ENCODE measurements at regions not wholly inside any gene's neighbourhood (a gene's known extent, or its start where the extent isn't known, plus 50 kb on each side); places are given as distances from the start of the nearest gene placed in this dataset.
"Not testable (repeated sequence)": the region's sequence is repeated elsewhere in the genome, so short reads cannot be mapped to it uniquely, and the experiment has no call there.

- H3K27ac ChIP-seq (ENCODE audit: low read length); POLR2A ChIA-PET; H3K9me3 ChIP-seq; H3K36me3 Mint-ChIP-seq; H3K27ac Mint-ChIP-seq; H3K36me3 ChIP-seq (ENCODE audit: control insufficient read depth in 2 of 2, extremely low read depth in 1 of 2, insufficient read depth in 1 of 2, low read length in 1 of 2); H3K4me1 Mint-ChIP-seq; H3K27me3 ChIP-seq (replicated peaks in 1 of 2; ENCODE audit: control insufficient read depth in 2 of 2, extremely low read depth in 1 of 2, insufficient read depth in 2 of 2, low read length in 1 of 2); DNase-seq; H3K27me3 Mint-ChIP-seq; H3K4me3 Mint-ChIP-seq; H3K9me3 Mint-ChIP-seq; CTCF ChIA-PET; H3K4me1 ChIP-seq (ENCODE audit: control insufficient read depth in 1 of 2, extremely low read depth in 1 of 2, insufficient read depth in 2 of 2, low read length in 2 of 2); H3K4me3 ChIP-seq (ENCODE audit: control insufficient read depth in 1 of 2, extremely low read depth in 1 of 2, low read length in 1 of 2); ATAC-seq (replicated peaks in 1 of 4): not testable (repeated sequence)
- WGBS (ENCODE audit: insufficient coverage): no CpG with 5 or more reads among the region's 3 CpGs
These were observed 76.4 kb upstream of the TMSB4Y start for GRCh38 chrY:13627323-13627722.

GRCh38 chrY:13615943-13616304 is 87.8 kb upstream of the TMSB4Y start:
- WGBS (ENCODE audit: insufficient coverage): no CpG with 5 or more reads among the region's 3 CpGs
- Histone ChIP-seq H3K4me3 (ENCODE audit: control insufficient read depth in 1 of 2, extremely low read depth in 1 of 2, low read length in 1 of 2) (no peak overlapping the region), H3K4me1 (ENCODE audit: control insufficient read depth in 1 of 2, extremely low read depth in 1 of 2, insufficient read depth in 2 of 2, low read length in 2 of 2) (no peaks in the 10 kb centered on the region), H3K27me3 (replicated peaks in 1 of 2; ENCODE audit: control insufficient read depth in 2 of 2, extremely low read depth in 1 of 2, insufficient read depth in 2 of 2, low read length in 1 of 2) (no peaks in the 10 kb centered on the region), H3K9me3 (no peaks in the 10 kb centered on the region), H3K36me3 (ENCODE audit: control insufficient read depth in 2 of 2, extremely low read depth in 1 of 2, insufficient read depth in 1 of 2, low read length in 1 of 2) (no peaks in the 10 kb centered on the region), H3K27ac (ENCODE audit: low read length) (no peak overlapping the region)
- POLR2A ChIA-PET: no interaction called here
- H3K27me3 Mint-ChIP-seq: peaks cover 0 to 2% of the 10 kb centered on the region in 2 donors
- no peaks in the 10 kb centered on the region for H3K9me3 Mint-ChIP-seq
- H3K36me3 Mint-ChIP-seq: no peaks in the 10 kb centered on the region
- H3K4me1 Mint-ChIP-seq: no peaks in the 10 kb centered on the region
- DNase-seq (no peak), ATAC-seq (replicated peaks in 1 of 4) (no peak)
- H3K27ac Mint-ChIP-seq: no peak overlapping the region
- CTCF ChIA-PET: no interaction called here
- no peak overlapping the region for H3K4me3 Mint-ChIP-seq

GRCh38 chrY:13615301-13615942 is 88.3 kb upstream of the TMSB4Y start:
- Histone ChIP-seq H3K9me3 (no peaks in the 10 kb centered on the region), H3K27me3 (replicated peaks in 1 of 2; ENCODE audit: control insufficient read depth in 2 of 2, extremely low read depth in 1 of 2, insufficient read depth in 2 of 2, low read length in 1 of 2) (no peaks in the 10 kb centered on the region), H3K4me3 (ENCODE audit: control insufficient read depth in 1 of 2, extremely low read depth in 1 of 2, low read length in 1 of 2) (no peak overlapping the region), H3K36me3 (ENCODE audit: control insufficient read depth in 2 of 2, extremely low read depth in 1 of 2, insufficient read depth in 1 of 2, low read length in 1 of 2) (no peaks in the 10 kb centered on the region), H3K4me1 (ENCODE audit: control insufficient read depth in 1 of 2, extremely low read depth in 1 of 2, insufficient read depth in 2 of 2, low read length in 2 of 2) (no peaks in the 10 kb centered on the region), H3K27ac (ENCODE audit: low read length) (no peak overlapping the region)
- ATAC-seq (replicated peaks in 1 of 4) (no peak), DNase-seq (no peak)
- ChIA-PET CTCF (no interaction called here), POLR2A (no interaction called here)
- Mint-ChIP-seq H3K27ac (no peak overlapping the region), H3K4me3 (no peak overlapping the region), H3K36me3 (no peaks in the 10 kb centered on the region), H3K9me3 (no peaks in the 10 kb centered on the region), H3K4me1 (no peaks in the 10 kb centered on the region), H3K27me3 (peaks cover 0 to 2% of the 10 kb centered on the region in 2 donors)

GRCh38 chrY:13612916-13613315 is 90.8 kb upstream of the TMSB4Y start:
- H3K4me3 Mint-ChIP-seq: no peak overlapping the region
- Histone ChIP-seq H3K9me3 (no peaks in the 10 kb centered on the region), H3K36me3 (ENCODE audit: control insufficient read depth in 2 of 2, extremely low read depth in 1 of 2, insufficient read depth in 1 of 2, low read length in 1 of 2) (no peaks in the 10 kb centered on the region), H3K4me1 (ENCODE audit: control insufficient read depth in 1 of 2, extremely low read depth in 1 of 2, insufficient read depth in 2 of 2, low read length in 2 of 2) (no peaks in the 10 kb centered on the region), H3K4me3 (ENCODE audit: control insufficient read depth in 1 of 2, extremely low read depth in 1 of 2, low read length in 1 of 2) (no peak overlapping the region), H3K27ac (ENCODE audit: low read length) (no peak overlapping the region), H3K27me3 (replicated peaks in 1 of 2; ENCODE audit: control insufficient read depth in 2 of 2, extremely low read depth in 1 of 2, insufficient read depth in 2 of 2, low read length in 1 of 2) (no peaks in the 10 kb centered on the region)
- no peak for DNase-seq
- CTCF ChIA-PET: no interaction called here
- H3K9me3 Mint-ChIP-seq: peaks cover 0 to 7% (median 0%) of the 10 kb centered on the region in 3 donors
- H3K27ac Mint-ChIP-seq: no peak overlapping the region
- H3K4me1 Mint-ChIP-seq: no peaks in the 10 kb centered on the region
- no peaks in the 10 kb centered on the region for H3K36me3 Mint-ChIP-seq
- POLR2A ChIA-PET: no interaction called here
- WGBS (ENCODE audit: insufficient coverage): no CpG with 5 or more reads among the region's 1 CpG
- ATAC-seq (replicated peaks in 1 of 4): no peak
- no peaks in the 10 kb centered on the region for H3K27me3 Mint-ChIP-seq

GRCh38 chrY:13611965-13612364 is 91.7 kb upstream of the TMSB4Y start:
- DNase-seq: no peak
- no peak overlapping the region for H3K27ac Mint-ChIP-seq
- CTCF ChIA-PET: no interaction called here
- H3K9me3 Mint-ChIP-seq: peaks cover 0 to 7% (median 0%) of the 10 kb centered on the region in 3 donors
- no peak overlapping the region for H3K4me3 ChIP-seq (ENCODE audit: control insufficient read depth in 1 of 2, extremely low read depth in 1 of 2, low read length in 1 of 2)
- POLR2A ChIA-PET: no interaction called here
- H3K4me1 Mint-ChIP-seq: no peaks in the 10 kb centered on the region
- H3K4me3 Mint-ChIP-seq: no peak overlapping the region
- H3K9me3 ChIP-seq: no peaks in the 10 kb centered on the region
- H3K36me3 ChIP-seq (ENCODE audit: control insufficient read depth in 2 of 2, extremely low read depth in 1 of 2, insufficient read depth in 1 of 2, low read length in 1 of 2): no peaks in the 10 kb centered on the region
- no peaks in the 10 kb centered on the region for H3K4me1 ChIP-seq (ENCODE audit: control insufficient read depth in 1 of 2, extremely low read depth in 1 of 2, insufficient read depth in 2 of 2, low read length in 2 of 2)
- ATAC-seq (replicated peaks in 1 of 4): no peak
- no peak overlapping the region for H3K27ac ChIP-seq (ENCODE audit: low read length)
- H3K27me3 Mint-ChIP-seq: no peaks in the 10 kb centered on the region
- H3K27me3 ChIP-seq (replicated peaks in 1 of 2; ENCODE audit: control insufficient read depth in 2 of 2, extremely low read depth in 1 of 2, insufficient read depth in 2 of 2, low read length in 1 of 2): no peaks in the 10 kb centered on the region
- H3K36me3 Mint-ChIP-seq: no peaks in the 10 kb centered on the region

- no peak overlapping the region for H3K4me3 ChIP-seq (ENCODE audit: control insufficient read depth in 1 of 2, extremely low read depth in 1 of 2, low read length in 1 of 2)
- no peaks in the 10 kb centered on the region for H3K9me3 Mint-ChIP-seq
- no peak overlapping the region for H3K4me3 Mint-ChIP-seq
- CTCF ChIA-PET: no interaction called here
- H3K27me3 Mint-ChIP-seq: no peaks in the 10 kb centered on the region
- H3K4me1 Mint-ChIP-seq: no peaks in the 10 kb centered on the region
- POLR2A ChIA-PET: no interaction called here
- H3K27ac ChIP-seq (ENCODE audit: low read length): no peak overlapping the region
- H3K4me1 ChIP-seq (ENCODE audit: control insufficient read depth in 1 of 2, extremely low read depth in 1 of 2, insufficient read depth in 2 of 2, low read length in 2 of 2): no peaks in the 10 kb centered on the region
- H3K9me3 ChIP-seq: no peaks in the 10 kb centered on the region
- DNase-seq (no peak), ATAC-seq (replicated peaks in 1 of 4) (no peak)
- H3K36me3 Mint-ChIP-seq: no peaks in the 10 kb centered on the region
- H3K36me3 ChIP-seq (ENCODE audit: control insufficient read depth in 2 of 2, extremely low read depth in 1 of 2, insufficient read depth in 1 of 2, low read length in 1 of 2): no peaks in the 10 kb centered on the region
- no peaks in the 10 kb centered on the region for H3K27me3 ChIP-seq (replicated peaks in 1 of 2; ENCODE audit: control insufficient read depth in 2 of 2, extremely low read depth in 1 of 2, insufficient read depth in 2 of 2, low read length in 1 of 2)
- no peak overlapping the region for H3K27ac Mint-ChIP-seq
These were observed 111.2 kb upstream of the TMSB4Y start for GRCh38 chrY:13592450-13592849.

GRCh38 chrY:13570931-13571330 is 91.1 kb upstream of the UTY start:
- POLR2A ChIA-PET; ATAC-seq (replicated peaks in 1 of 4); H3K4me3 Mint-ChIP-seq; H3K4me3 ChIP-seq (ENCODE audit: control insufficient read depth in 1 of 2, extremely low read depth in 1 of 2, low read length in 1 of 2); DNase-seq; H3K27me3 ChIP-seq (replicated peaks in 1 of 2; ENCODE audit: control insufficient read depth in 2 of 2, extremely low read depth in 1 of 2, insufficient read depth in 2 of 2, low read length in 1 of 2); H3K9me3 ChIP-seq; H3K27ac Mint-ChIP-seq; H3K9me3 Mint-ChIP-seq; H3K36me3 Mint-ChIP-seq; H3K27me3 Mint-ChIP-seq; H3K36me3 ChIP-seq (ENCODE audit: control insufficient read depth in 2 of 2, extremely low read depth in 1 of 2, insufficient read depth in 1 of 2, low read length in 1 of 2); H3K4me1 ChIP-seq (ENCODE audit: control insufficient read depth in 1 of 2, extremely low read depth in 1 of 2, insufficient read depth in 2 of 2, low read length in 2 of 2); H3K27ac ChIP-seq (ENCODE audit: low read length); H3K4me1 Mint-ChIP-seq; CTCF ChIA-PET: not testable (repeated sequence)
- 100% methylated on average over 1 of the region's 2 CpGs for WGBS (ENCODE audit: insufficient coverage)

Measured in T-cell (primary cell).